Activated CD4-positive, alpha-beta T cell treated with anti-CD3 and anti-CD28 coated beads, Interleukin-2, Interleukin-6, amounts not matched to agents 100 ng/mL and 50 ng/mL, durations not matched to agents 16 hours and 8 hours (primary cell): ENCODE measurements at regions not wholly inside any gene's neighbourhood (a gene's known extent, or its start where the extent isn't known, plus 50 kb on each side); places are given as distances from the start of the nearest gene placed in this dataset.
"Not testable (repeated sequence)": the region's sequence is repeated elsewhere in the genome, so short reads cannot be mapped to it uniquely, and the experiment has no call there.

Source experiments
- DNase-seq: peaks from one replicate; pipeline ENCODE4 v3.0.0-alpha.2; 2020

DNA sequence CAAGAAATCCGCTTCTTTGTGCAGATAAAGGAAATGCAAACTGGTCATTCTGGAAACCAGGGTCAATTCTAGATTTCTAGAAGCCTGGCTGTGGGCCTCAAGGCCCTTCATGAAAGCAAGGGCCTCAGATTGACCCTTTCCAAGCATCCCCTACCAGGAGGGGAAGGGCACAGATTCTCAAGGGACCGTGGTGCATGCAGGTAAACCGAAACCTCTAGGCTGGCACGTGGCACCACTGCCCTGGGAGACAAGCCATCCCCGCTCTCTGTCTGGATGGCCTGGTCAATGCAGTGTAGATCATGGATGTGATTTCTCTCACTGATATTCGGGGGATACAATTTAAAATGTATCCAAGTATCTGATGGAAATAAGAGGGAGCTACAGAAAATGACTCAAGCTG lies 69.4 kb downstream of the TOMM20 start:
- no peak for DNase-seq

DNA sequence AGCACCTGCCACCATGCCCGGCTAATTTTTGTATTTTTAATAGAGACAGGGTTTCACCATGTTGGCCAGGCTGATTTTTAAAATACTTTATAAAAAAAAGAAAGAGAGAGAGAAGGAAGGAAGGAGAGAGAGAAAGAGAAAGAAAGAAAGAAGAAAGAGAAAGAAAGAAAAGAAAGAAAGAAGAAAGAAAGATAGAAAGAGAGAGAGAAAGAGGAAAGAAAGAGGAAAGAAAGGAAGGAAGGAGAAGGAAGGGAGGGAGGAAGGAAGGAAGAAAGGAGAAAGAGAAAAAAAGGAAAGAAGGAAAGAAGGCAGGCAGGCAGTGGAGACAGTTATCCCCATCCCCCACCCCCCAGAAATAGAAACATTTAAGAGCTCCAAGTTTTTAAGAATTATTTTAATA lies 69.9 kb downstream of the TOMM20 start:
- no peak for DNase-seq

DNA sequence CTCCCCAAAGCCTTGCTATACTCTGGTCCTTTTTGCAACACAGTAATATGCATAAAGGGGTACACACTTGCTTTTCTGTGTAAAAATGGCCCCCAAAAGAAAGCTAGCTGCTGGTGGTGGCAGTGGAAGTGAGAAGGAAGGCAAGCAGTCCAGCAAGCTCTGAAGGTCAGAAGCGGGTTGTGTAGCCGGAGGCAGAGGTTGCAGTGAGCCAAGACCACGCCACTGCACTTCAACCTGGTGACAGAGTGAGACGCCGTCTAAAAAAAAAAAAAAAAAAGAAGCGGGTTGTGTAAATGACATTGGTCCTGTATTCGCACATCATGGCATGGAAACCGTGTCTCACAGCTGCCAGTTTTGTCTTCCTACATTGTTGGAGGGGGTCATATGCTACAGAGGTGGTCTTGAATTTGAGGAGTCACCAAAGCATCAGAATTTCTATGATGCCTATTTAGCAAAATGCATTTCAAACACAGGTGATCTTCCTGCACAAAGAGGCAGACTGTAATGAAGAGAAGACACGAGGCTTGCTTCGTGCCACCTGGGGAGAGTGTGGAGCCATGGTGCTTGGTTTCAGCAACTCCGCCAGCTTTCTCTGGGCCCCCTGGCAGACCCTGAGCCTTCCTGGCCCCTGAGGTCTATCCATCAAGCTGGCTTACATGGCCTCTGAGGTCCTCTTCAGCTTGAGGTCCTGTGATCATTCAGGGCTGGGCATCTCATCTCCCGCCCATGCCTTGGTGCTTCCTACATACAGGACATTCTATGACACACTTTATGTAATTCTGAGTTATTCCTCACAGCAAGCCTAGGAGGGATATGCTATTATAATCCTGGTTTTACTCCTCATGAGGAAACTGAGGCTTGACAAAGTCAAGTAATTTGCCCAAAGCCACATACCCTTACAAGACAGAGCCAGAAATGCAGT lies 71.0 kb downstream of the TOMM20 start:
- DNase-seq, result no peak

DNA sequence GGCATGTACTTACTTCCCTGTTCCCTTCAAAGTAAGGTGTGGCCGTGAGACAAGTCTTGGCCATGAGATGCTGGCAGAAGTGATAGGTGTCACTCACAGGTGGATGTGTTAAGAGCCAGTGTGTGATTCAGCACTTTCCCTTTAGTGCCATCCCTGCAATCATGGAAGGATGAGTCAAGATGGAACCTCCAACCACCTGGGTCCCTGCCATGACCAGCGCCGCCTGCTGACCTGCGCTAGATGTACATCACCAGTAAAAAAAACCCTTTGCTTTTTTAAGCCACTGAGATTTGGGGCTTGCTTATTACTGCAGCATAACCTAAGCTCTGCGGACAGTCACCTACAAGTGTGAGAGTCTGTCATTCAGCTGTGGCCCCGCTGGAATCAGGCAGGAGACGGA lies 71.7 kb downstream of the TOMM20 start:
- no peak for DNase-seq

DNA sequence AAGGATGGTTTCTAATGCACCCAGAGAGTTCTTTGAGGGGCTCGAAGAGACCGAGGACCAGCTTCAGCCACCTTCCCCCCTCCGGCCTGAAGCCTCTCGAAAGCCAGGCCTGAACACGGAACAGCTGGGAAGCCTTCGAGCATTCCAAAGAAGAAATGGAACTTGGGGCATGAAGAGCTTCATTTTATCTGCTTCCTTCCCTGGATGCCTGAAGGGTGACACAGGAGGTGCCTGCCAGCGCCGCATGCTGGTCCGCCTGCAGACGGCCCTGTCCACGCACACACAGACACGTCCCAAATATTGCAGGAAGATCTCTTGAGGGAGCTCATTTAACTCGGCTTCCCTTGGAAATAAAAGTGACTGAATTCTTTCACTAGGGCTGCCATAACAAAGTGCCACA lies 73.7 kb downstream of the TOMM20 start:
- no peak for DNase-seq

DNA sequence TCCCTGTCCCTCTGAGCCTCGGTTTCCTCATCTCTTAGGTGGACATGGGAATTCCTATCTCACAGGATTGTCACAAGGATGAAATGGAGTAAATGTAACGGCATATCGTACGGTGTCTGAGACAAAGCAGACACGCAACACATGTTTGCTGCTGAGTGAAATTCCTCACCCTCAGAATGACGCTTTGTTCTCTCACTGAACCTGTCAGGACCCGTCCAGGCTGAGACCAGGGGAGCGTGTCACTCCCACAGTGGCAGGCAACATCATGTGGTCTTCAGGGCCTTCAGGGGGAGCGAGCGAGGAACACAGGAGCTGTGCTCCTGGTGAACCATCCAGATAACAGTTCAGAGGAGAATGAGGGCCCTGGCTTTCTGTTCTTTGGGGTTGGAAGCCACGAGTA lies 74.2 kb downstream of the TOMM20 start:
- DNase-seq, result no peak

DNA sequence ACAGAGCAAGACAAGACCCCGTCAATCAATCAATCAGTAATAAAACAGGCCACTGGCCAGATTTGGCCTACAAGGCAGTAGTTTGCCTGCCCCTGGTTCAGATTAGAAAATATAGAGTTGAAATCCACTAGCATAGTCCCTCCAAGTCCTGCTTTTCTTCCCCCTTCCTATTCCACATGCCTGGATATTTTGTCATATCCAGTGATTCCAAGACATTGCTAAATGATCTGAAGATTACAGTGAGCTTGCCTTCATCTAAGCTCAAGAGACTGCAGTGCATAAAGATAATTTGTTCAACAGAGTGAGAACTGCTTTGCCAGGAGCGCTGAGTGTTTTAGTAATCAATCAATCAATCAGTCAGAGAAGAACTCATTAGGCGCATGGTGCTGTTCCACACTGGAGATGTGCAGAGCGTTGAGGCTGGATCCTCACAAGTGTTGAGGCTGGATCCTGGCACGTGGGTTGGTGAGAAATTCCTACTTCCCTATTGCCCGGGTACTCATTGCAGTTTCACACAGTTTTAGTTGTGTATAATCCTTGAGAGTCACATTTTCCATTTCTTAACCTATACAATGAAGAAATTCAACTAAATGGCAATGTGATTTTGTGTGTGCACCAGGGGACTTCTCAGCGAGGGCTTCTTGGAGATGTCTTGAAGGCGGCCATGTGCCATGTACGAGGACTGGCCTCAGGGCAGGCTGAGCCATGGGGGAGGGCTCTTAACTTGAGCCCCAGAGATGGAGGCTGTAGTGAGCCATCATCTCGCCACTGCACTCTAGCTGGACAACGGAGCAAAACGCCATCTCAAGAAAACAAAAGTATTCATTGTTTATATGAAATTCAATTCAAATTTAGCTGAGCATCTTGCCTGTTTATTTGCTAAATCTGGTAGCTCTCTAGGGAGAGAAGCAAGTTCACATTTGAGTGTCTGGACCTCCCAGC lies 76.3 kb downstream of the TOMM20 start:
- no peak for DNase-seq

DNA sequence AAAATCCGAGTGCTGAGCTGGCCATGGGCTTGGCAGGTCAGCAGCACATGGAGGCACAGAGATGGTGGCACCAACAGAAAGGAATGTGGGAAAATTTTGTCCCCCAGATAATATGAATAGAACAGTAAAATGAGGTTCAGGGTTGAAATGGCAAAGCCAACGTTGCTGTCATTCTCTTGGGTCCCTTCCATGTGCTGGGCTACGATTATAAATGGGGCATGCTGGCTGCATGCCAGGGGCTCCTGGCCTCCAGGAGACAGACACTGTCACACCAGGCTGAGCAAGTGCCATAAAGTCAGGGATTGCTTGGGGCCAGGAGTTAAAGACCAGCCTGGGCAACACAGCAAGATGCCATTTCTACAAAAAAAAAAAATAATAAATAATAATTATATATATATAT lies 77.1 kb downstream of the TOMM20 start:
- no peak for DNase-seq

DNA sequence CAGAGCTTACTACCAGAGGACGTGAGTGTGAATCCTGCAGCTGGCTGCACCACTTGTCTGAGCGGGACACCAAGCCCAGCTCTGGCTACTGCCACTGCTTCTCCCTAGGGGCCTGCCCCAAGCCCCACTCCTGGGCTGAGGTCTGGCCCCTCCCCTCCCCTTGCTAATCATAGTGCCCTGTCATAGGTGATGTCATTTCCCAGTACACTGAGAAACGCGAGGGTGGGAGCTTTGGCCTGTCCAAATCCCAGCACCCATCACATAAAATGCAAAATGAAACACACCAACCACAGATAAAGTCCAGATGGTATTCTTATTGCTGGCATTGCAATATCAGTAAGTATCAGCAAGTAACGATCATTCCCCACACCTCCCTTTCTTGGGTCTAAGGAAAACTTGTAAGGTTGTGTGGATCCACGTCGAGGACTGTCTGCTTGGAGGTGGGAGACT lies 77.7 kb downstream of the TOMM20 start:
- DNase-seq, result peak; percentile 46

DNA sequence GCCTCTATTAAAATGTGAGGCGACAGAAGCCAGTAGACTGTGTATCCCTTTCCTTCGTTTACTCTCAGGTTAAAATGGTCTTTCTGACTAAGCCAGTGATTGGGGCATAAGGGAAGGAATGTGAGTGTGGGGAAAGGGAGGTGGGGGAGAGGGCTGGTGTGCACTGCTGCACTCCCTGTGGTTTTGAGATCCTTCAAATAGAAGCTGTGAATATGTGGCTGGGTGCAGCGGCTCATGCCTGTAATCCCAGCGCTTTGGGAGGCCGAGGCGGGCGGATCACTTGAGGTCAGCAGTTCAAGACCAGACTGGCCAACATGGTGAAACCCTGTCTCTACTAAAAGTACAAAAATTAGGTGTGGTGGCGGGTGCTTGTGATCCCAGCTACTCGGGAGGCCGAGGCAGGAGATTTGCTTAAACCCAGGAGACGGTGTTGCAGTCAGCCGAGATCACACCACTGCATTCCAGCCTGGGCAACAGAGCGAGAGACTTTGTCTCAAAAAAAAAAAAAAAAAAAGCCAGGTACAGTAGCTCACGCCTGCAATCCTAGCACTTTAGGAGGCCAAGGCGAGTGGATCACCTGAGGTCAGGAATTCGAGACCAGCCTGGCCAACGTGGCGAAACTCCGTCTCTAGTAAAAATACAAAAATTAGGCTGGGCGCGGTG lies 78.8 kb downstream of the TOMM20 start:
- not testable (repeated sequence) for DNase-seq

DNA sequence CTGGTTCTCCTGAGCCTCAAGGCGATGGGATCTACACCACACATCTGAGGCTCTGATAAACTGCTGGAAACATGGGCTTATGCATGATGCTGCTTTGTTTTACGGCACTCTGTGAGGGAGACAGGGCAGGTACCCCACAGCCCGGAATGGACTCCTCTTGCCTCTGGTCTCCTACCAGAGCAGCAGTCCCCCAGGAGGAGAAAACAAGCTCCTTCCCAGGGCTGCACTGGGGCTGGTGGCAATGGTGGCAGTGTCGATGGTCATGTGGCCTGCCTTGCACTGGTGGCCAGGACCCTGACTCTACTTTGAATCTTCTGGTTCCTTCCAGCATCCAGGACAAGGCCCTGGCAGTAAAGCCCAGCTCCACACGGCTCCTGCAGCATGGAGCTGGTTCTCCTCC lies 79.4 kb downstream of the TOMM20 start:
- DNase-seq, result no peak

DNA sequence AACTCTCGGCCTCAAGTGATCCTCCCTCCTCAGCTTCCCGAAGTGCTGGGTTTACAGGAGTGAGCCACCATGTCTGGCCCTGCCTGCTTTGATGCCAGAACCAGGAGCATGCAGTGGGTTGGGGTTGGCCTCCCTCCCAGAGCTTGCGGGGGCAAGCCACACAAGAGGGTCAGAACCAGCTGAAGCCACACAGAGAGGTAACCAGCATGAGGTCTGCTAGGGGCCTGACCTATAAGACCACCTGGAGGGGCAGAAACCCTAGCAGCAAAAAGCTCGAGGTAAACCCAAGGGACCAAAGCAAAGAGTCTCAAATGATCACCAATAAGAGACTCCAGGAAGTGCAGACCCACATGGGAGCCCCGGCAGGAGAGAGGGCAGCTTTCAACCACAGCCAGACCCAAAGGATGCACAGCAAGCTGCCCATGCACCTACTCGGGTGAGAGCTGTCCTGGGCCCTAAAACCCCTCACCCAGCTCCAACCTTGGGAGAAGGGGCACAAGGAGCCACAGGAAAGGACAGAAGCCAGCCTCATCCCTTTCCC lies 81.2 kb downstream of the TOMM20 start:
- no peak for DNase-seq

DNA sequence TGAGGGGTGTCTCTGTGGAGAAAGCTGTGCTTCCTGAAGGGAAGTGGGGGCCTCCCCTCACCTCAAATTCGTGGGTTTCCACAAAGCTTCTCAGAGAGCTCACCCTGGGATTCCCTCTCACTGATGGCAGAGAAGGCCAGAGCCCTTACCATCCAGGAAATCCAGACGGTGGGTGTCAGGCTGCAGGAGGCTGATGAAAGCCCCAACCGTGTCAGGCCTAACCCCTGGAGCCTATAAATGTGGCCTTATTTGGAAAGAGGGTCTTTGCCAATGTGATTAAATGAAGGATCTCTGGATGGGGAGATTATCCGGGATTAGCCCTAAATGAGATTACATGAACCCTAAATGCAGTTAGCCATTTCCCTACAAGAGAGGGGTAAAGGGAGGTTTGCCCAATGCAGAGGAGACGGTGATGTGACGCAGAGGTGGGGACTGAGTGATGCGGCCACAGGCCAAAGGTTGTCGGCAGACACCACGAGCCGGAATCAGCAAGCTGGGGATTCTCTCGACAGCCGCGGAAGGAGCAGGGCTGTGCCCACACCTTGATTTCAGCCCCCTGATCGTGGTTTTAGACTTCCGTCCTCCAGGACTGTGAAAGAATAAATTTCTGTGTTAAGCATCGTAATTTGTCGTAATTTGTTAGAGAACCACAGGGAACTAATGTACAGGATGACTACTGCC lies 82.6 kb downstream of the TOMM20 start:
- DNase-seq, result no peak

DNA sequence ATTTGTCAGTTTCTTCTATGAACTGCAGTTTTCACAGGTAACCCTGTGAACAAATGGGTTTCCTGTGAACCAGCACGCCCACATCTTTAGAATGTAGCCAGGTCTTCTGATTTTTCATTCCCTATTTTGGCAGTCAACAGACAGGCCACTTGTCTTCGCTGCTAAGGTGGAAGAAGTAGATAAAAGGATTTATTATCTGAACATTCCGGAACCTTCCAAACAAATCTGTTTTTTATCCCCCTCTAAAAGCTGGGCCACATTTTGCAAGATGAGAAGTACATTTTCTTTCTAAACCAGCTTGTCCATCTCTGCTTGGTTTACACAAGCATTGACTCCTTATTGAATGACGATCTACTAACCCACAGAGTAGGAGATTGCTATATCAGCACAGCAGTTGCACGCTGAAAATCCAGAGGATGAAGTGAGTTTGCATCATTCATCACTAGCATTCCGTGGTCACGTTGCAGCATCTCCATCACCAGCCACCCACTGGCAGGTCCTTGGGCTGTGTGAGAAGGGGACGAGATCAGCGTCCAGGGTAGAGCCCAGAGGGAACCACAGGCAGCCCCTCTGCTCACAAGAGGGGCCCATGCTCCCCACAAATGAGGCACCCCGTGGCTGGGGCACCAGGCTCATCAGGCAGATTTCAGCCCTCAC lies 83.5 kb downstream of the TOMM20 start:
- peak; percentile 34 for DNase-seq

DNA sequence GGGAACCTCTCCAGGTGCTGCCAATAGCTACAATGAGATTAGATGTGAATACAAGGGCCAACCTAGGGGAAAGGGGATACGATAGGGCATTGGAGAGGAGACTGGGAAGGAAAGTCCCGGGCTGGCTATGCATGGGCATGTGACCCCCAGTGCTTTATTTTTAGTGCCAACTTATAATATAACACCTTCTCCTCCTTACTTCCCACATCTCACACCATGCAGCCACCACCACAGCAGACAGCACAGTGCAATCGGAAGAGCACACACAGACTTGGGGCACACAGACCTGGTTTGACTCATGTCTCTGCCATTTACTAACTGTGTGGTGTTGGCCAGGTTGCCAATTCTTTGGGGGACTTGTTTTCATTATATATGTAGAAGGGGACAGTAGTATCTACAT lies 85.4 kb downstream of the TOMM20 start:
- no peak for DNase-seq

DNA sequence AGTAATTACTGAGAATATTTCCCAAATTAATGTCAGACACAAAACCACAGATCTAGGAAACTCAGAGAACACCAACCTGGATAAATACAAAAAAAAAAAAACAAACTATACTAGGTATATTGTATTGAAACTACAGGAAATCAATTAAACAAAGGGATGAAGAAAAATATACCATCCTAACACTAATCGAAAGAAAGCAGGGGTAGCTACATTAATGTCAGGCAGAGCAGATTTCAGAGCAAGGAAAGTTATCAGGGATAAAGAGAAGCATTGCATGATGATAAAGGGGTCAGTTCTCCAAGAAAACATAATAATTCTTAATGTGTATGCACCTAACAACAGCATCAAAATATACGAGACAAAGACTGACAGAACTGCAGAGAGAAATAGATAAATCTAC lies 89.9 kb downstream of the TOMM20 start:
- no peak for DNase-seq

DNA sequence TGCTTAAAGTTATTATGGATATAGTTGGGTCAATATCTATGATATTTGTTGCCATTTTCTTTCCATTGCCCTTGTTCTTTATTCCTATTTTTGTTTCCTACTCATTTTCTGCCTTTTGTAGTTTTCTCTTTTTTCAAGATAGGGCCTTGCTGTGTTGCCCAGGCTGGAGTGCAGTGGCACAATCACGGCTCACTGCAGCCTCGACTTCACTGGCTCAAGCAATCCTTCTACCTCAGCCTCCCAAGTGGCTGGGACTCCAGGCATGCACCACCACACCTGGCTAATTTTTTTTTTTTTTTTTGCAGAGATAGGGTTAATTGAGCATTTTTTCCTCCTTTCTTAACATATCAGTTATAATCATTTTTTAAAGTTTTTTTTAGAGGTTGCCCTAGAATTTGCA lies 92.7 kb downstream of the TOMM20 start:
- no peak for DNase-seq

DNA sequence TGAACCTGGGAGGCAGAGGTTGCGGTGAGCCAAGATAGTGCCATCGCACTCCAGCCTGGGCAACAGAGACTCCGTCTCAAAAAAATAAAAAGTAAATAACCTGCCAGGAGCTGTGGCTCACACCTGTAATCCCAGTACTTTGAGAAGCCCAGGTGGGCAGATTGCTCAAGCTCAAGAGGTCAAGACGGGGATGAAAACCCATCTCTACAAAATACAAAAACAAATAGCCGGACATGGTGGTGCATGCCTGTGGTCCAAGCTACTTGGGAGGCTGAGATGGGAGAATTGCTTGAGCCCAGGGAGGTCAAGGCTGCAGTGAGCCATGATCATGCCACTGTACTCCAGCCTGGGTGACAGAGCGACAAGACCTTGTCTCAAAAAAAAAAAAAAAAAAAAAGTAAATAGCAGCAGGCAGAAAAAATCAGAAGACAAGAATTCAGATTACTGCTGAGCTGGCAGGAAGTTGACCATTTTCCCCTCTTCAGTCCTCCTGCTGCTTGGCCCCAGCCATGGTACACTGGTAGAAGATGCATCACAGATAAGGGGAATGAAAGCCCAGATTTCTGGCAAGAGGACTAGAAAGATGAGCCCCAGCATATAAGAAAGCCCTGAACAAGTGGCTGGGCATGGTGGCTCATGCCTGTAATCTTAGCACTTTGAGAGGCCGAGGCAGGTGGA lies 97.6 kb downstream of the TOMM20 start:
- DNase-seq, result no peak

DNA sequence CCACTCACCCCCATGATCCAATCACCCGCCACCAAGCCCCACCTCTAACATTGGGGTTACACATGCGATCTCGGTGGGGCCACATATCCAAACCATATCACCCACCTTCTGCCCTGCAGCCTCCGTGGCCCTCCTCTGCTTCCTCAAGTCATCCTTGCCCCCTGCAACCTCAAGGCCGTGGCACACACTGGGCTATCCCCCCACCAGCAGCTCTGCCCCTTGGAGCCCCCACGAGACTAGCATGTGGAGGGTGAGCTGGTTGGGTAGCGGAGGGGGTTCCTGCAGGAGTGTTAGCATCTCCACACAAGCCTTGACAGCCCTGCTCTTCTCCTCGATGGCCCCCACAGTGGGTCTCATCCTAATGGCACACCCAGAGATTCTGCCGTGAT lies 100.8 kb downstream of the TOMM20 start:
- DNase-seq, result no peak

DNA sequence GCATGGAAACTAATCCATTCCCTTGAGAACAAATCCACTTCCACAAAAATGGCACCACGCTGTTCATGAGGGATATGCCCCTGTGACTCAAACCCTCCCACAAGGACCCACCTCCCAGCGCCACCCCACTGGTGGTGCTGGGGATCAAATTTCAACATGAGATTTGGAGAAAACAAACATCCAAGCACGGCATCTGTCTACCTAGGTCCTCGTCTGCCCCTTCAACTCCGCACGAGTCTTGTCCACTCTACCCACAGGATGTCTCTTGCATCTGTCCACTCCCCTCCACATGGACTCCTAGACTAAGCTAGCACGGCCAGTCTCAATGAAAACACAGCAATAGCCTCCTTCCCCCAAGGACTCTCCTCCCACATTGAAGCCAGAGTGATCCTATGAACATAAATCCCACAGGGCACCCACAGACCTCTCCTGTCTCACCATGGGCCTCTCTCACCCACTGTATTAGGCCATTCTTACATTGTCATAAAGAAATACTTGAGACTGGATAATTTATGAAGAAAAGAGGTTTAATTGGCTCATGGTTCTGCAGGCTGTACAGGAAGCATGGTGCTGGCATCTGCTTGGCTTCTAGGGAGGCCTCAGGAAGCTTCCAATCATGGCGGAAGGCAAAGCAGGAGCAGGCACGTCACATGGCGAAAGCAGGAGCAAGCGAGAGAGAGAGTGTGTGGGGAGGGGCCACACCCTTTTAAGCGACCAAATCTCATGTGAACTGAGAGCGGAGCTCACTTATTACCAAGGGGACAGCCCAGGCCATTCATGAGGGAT lies 101.4 kb downstream of the TOMM20 start:
- no peak for DNase-seq
